ENCODE measurements at regions not wholly inside any gene's neighbourhood (a gene's known extent, or its start where the extent isn't known, plus 50 kb on each side); places are given as distances from the start of the nearest gene placed in this dataset.

GRCh38 chr18:64199581-64199980 is 50.7 kb upstream of the LINC00305 start:
- TF ChIP-seq ARNTL (CRISPR knock-in tag; IDR thresholded peaks at IDR 0.05; ENCODE audit: borderline replicate concordance, low read depth) (no peak), ZNF70 (CRISPR knock-in tag; IDR thresholded peaks at IDR 0.05) (no peak), CSRNP3 (CRISPR knock-in tag; IDR thresholded peaks at IDR 0.05) (no peak), ZNF8 (CRISPR knock-in tag; IDR thresholded peaks at IDR 0.05) (no peak), ZC3H10 (CRISPR knock-in tag; IDR thresholded peaks at IDR 0.05) (no peak), TSHZ2 (CRISPR knock-in tag; IDR thresholded peaks at IDR 0.05) (no peak), OSR1 (CRISPR knock-in tag; IDR thresholded peaks at IDR 0.05) (no peak), POU6F1 (CRISPR knock-in tag; IDR thresholded peaks at IDR 0.05; ENCODE audit: borderline replicate concordance, low read depth) (no peak), ESRRG (CRISPR knock-in tag; IDR thresholded peaks at IDR 0.05) (no peak), PATZ1 (CRISPR knock-in tag; IDR thresholded peaks at IDR 0.05; ENCODE audit: borderline replicate concordance) (no peak), CSDC2 (CRISPR knock-in tag; IDR thresholded peaks at IDR 0.05) (no peak), TCF4 (CRISPR knock-in tag; IDR thresholded peaks at IDR 0.05; ENCODE audit: borderline replicate concordance) (no peak), PPARA (CRISPR knock-in tag; IDR thresholded peaks at IDR 0.05; ENCODE audit: borderline replicate concordance) (no peak)
- no peak for ATAC-seq
